MV-4-11 (cell line): ENCODE measurements at regions not wholly inside any gene's neighbourhood (a gene's known extent, or its start where the extent isn't known, plus 50 kb on each side); places are given as distances from the start of the nearest gene placed in this dataset.

Source experiments
- DNase-seq: peaks from one replicate; lab custom pipeline; 2025; lab: John Stamatoyannopoulos, UW

DNA sequence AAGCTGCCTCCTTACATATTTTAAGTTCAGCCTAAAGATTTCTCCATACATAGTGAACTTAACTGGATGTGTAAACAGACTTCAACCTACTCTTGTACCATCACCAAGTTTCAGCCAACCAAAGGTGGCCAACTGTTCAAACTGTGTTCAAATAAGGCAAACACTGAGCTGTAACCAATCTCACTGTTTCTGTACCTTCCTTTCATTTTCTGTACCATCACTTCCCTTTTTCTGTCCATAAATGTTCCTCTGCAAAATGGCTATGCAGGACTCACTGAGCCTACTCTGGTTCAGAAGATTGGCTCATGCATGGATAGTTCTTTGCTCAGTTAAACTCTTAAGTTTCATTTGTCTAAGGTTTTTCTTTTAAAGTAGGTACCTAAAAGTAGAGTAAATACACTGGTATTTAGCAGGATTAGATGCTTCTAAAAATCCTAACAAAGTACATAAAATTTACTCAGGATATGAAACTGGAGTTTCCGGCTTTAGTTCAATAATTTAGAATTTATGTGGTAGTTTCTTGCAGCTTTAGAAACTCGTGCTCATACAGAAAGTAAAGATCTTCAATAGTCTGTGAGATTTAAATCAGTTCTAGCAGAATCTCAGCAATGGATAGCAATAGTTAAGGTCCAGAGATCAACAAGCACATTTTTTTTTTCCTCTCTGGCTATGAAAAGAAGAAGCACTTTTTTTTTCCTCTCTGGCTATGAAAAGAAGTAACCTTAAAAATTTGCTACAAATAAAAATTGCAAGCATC is 282.0 kb upstream of the PPFIA2 start:
- peak; percentile 82 for DNase-seq

DNA sequence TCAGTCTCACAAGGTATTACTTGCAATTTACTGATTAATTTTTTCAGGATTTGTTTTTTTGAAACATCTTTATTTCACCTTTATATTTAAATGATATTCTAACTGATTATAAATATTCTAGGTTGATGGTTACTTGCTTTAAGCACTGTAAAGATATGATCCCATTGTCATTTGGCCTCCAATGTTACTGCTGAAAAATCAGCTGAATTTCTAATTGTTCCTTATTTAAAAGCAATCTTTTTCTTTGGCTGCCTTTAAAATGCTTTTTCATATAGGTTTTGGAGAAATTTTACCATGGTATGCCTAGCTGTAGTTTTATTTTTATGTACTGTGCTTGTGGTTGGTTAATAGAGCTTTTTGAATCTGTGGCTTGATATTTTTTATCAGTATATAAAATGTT is 275.6 kb upstream of the PPFIA2 start:
- no peak for DNase-seq

DNA sequence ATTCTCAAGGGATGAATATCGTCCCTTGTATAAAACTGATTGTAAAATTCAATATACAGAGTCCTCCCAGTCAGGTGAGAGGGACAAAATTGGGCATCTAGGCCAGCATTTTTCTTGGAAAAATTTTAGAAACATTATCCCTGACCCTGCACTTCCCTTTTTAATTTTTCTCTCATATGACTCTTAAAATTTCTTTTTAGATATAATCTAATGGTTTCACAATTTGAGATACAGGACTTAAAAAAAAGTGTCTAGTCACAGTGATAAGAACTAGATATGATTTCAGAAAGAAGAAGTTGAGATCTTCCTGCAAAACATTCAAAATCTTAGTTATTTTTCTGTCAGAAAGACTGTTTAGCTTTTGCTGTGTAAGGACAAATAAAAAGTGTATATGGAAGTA is 270.8 kb upstream of the PPFIA2 start:
- DNase-seq = peak; percentile 50

DNA sequence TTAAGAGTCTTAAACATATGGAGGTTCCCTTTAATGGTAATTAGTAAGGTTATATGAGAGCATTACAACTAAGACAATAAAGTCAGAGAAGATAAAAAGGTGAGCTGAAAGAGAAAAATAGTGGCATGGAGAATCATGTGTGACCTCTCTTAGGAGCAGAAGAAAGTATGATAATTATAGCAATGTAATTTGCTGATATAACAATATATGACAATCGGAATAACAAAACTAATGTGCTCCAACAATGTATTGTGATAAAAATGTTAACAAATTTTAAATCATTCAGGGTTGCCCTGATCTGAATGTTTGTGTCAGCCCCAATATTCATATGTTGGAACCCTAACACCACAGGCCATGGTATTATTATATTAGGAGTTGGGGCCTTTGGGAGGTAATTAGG is 269.6 kb upstream of the PPFIA2 start:
- DNase-seq = no peak

DNA sequence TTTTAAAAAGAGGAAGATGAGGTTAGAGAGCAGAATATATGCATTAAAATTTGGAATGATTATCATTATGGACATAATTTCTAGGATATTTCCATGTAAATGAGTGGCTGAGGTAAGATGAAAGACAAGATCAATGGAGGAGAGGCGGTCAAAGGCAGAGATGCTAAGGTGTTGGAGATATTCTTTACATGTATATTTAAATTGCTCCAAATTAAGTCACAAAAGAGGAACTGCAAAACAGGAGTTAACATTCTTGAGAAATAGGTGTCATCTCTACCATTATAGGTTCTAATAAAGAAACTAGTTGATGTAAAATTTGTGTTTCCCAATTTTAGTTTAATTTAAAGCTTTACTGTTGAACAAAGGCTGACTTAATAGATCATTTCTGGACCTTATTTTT is 268.5 kb upstream of the PPFIA2 start:
- DNase-seq = peak; percentile 66

DNA sequence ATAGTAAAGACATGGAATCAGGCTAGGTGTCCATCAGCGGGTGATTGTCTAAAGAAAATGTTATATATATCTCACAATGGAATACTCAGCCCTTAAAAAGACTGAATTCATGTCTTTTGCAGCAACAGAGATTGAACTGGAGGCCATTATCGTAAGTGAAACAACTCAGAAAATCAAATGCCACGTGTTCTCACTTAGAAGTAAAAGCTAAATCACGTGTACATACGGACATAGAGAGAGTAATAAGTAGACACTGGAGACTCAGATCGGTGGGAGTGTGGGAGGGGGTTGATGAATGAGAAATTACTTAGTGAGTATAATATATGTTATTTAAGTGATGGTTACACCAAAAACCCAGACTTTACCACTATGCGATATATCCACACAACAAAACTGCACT is 266.3 kb upstream of the PPFIA2 start:
- DNase-seq = no peak

DNA sequence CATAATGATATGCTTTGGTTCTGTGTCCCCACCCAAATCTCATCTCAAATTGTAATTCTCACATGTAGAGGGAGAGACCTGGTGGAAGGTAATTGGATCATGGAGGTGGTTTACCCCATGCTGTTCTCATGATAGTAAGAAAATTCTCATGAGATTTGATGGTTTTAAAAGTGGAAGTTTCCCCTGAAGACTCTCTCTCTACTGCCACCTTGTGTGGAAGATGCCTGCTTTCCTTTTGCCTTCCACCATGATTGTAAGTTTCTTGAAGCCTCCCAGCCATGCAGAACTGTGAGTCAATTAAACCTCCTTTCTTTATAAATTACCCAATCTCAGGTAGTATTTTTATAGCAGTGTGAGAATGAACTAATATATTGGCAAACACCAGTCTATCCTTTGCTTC is 260.4 kb upstream of the PPFIA2 start:
- peak; percentile 33 for DNase-seq

DNA sequence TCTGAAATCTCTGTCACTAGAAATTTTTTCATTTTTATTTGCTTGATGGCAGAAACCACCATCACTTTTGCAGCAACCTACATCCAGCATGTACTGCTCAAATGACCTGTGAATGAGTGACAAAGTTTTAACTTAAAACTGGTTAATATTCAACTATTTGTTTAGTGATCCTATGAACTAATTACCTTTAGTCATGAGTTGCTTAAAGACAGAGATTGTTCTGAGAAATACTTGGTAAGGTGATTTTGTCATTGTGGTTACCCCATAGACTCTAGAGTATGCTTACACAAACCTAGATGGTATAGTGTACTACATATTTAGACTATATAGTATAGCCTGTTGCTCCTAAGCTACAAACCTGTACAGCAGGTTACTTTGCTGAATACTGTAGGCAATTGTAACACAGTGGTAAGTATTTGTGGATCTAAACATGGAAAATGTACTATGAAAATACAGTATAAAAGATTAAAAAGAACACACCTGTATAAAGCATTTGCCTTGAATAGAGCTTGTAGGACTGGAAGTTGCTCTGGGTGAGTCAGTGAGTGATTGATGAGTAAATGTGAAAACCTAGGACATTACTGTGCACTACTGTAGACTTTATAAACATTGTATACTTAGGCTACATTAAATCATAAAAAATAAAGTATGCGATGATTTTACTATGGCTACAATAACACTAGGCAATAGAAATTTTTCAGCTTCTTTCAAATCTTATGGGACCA is 256.6 kb upstream of the PPFIA2 start:
- DNase-seq = no peak

DNA sequence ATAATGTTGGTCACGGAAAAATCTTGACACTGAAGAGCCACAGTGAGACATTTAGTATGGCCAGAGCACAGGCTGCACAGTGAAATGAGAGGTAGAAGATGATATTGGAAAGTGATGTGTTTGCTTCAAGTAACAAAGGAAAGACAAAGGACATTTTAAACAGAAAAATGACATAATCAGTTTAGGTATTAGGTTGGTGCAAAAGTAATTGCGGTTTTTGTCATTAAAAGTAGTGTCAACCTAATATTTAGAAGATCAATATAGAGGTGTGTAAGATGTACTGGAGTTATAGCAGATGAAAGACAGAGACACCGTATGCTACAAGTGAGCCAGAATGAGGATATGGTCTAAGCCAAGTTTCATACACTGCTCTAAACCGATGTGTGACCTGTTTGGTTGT is 253.0 kb upstream of the PPFIA2 start:
- DNase-seq = no peak

DNA sequence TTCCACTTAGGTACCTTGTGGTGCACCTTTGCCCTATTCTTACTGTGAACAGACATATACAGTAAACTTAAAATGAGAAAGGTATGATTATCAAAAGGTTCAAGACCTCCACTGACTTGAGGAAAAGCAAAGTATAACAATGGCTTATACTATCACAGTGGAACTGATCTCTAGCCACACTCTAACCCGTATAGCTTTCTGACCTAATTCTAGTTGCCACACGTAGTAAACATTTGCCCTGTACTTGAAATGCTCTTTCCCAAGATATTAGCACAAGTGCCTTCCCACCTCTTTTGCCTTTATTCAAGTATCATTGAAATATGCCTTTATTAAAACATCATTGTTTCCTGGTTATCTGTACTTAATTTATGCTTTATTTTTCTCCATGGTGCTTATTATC is 250.4 kb upstream of the PPFIA2 start:
- no peak for DNase-seq

DNA sequence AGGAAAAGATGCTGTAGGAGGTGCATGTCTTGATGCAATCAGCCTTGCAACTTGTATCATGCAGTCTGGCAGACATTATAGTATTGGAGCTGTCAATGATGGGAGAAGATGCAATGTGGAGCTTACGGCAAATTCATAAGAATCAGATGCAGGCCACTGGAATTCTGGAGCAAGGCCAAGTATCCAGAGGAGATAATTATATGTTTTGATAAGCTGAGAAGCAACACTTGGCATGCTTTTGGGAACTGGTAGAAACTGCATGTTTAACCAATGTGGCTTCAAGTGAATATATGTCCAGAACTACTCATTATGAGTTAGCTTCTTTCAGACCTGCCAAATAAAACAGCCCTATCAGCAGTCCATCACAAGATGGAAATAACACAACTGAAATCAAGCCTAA is 249.1 kb upstream of the PPFIA2 start:
- DNase-seq = no peak

DNA sequence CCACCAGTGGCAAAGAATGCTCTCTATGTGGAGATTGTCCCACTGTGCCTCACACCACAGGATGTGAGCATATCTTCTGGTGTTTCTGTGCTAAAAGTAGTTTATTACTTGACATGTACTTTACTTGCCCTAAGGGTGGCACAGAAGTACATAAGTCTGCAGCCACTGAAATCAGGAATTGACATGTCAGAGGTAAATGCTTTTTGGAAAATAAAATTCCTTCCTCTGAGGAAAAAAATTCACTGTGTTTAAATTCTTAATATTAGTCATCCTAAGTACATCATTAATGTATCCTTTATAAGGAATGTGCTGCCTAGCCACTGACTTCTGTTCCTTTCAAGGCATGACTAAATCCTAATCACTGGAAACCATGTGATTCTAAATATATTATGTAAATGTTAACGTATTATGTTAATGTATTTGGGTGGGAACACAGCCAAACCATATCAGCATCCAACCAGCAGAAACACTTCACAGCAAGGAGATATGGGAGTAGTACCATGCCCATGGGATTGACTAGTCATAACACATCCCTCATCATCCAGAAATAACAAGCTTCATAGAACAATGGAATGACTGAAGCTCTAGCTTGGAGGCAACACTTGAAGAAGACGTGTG is 239.7 kb upstream of the PPFIA2 start:
- DNase-seq = no peak

DNA sequence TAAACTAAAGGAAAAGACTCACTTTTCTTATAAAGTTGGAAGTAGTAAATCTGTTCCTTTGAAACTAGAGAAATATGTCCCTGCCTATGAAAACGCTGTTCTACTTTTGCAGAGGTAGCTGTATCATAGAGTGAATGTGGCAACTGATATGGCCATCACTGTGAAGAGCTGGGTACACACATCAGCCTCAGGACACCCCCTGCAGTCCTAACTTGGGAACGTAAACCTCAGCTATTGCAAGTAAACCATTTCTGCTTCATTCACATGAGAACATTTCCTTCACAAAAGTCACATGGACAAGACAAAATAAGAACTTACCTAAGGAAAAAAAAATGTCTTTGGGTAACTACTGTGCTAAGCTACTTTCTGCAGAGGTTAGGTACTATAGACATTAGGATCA is 233.3 kb upstream of the PPFIA2 start:
- DNase-seq = peak; percentile 50

DNA sequence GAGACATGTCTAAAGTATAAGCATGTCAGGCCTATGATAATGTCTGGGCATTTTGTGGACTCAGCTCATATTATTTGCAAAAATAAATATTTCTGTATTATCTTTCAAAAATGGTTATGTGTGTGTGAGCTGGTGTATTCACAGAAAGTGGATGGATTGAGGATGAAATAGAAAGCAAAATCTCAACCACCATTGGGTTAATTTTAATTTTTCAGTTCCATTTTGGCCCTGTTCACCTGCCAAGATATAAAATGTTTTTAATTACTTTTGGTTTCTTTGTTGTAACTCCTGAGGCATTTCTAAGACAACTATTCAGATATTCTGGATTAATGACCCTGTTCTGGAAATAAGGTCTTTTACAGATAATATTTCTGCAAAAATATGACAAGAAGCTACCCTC is 232.7 kb upstream of the PPFIA2 start:
- DNase-seq = no peak

DNA sequence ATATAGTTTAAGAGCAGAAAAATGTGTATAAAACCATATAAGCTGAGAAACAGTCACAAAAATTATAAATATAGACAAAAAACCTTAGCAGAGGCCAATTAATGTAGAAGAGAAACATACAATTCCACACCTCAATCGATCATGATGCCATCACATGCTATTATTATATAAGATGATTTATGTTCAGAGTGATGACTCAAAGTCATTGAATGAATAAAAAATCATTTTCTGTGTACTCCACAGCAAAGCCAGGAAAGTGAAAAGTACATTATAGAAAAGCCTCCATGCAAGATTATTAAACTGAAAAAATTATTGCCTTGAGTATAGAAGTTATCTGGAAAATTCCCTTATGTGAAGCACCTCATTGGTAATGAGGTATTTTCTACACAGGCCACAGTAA is 229.2 kb upstream of the PPFIA2 start:
- no peak for DNase-seq

DNA sequence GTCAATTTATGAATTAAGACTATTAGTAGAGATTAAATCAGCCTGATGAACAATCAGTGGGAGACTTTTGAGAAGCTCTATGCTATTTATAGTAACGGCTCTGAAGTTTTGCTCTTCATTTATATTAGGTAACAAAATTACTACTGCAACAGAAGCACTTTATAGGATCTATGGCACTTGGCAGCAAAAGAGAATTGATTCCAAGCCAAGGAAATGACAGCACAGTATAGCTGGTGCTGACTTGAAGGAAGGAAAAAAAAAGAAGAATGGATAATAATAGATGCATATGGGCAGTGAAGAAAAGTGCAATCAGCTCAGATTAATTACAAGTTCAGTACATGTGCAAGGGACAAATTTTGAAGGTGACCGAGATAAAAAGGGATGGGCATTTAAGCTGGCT is 228.2 kb upstream of the PPFIA2 start:
- DNase-seq = no peak

DNA sequence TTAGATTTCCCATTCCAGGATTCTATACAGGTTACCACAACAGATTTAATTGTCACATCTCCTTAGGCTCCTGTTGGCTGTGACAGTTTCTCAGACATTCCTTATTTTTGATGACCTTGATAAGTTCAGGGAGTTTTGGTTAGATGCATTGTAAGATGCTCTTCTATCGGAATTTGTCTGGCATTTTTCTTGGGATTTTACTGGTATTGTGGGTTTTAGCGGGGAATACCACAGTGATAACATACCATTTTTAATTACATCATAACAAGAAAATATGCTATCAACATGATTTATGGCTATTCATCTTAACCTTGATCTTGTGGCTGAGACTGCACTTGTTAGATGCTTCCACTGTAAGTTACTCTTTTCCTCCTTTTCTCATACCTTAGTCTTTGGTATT is 217.5 kb upstream of the PPFIA2 start:
- no peak for DNase-seq

DNA sequence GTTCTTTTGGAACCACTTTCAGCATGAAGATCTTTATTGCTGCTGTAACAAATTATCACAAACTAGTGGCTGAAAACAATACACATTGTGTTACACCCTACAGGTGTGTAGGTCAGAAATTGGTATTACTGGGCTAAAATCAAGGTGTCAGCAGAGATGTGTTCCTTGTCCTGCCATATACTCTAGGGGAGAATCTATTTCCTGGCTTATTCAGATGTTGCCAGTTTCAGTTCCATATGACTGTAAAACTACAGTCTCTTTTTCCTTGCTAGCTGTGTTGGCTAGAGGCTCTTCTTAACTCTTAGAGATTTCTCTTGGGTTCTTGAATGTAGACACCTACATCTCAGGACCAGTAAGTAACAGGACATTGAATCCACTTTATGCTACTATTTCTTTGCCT is 215.6 kb upstream of the PPFIA2 start:
- DNase-seq = peak; percentile 7

DNA sequence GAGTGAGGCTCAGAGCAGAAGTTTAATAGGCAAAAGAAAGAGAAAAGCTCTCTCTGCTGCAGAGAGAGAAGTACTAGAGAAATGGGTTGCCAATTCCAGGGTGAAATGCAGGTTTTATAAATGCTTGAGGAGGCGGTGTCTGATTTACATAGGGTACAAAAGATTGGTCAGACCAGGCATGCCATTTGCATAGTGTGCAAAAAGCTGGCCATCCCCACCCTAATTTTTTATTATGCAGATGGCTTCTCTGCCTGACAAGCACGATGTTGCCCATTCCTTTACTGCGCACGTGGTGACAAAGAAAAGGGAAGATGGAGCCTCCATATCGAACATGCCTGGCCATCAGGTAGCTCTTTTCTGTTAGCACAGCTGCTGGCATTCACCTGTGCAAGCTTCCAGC is 209.3 kb upstream of the PPFIA2 start:
- no peak for DNase-seq

DNA sequence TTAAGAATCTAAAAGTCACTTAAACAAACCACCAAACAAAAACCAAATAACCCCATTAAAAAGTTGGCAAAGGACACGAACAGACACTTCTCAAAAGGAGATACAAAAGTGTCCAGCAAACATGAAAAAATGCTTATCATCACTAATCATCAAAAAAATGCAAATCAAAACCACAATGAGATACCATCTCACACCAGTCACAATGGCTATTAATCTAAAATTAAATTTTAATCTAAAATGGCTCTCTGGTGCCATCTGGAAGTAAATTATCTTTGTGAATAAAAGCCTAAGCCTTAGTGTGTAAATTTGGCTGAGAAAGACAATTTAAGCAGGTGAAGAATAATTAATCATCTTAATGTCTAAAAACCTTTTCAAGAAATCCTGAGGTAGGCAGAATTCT is 204.5 kb upstream of the PPFIA2 start:
- DNase-seq = no peak

DNA sequence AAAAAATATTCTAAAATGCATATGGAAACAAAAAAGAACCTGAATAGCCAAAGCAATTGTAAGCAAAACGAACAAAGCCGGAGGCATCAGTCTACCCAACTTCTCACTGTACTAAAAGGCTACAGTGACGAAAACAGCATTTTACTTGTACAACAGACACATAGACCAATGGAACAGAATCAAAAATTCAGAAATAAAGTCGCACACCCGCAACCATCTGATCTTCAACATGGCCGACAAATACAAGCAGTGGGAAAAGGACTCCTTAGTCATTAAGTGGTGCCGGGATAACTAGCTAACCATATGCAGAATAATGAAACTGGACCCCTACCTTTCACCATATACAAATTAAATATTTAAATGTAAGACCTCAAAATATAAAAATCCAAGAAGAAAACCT is 203.9 kb upstream of the PPFIA2 start:
- DNase-seq = no peak

DNA sequence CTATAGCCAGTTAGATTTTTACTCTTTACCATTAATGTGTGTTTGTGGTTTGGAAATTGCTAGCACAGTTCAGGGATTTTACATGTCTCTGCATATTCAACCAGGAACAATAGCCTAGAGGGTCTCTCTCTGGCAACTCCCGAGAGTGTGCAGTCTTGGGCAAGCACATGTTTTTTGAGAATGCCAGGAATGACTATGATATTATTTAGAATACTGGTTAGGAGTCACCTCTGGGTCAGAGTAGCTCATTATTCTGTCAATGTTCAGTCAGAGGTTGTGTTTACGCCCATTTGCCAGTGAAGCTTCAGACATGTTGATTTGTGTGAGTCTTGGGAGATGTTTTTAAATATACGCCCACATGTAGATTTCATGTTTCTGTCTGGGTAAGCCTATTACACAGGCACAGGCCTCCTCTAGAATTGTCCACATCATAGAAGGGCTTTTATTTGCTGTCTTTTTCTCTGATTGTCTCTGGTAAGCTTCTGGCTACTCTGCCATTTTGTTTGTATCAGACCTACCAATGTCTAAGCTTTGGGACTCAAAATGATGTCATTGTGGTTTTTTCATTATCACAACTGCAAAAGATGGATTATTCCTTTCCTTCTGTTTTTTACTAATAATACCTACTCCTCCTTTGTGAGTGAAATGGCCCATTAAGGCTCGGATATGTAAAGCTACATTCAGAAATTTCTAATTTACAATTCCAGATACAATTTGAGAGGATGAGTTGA is 203.1 kb upstream of the PPFIA2 start:
- no peak for DNase-seq

DNA sequence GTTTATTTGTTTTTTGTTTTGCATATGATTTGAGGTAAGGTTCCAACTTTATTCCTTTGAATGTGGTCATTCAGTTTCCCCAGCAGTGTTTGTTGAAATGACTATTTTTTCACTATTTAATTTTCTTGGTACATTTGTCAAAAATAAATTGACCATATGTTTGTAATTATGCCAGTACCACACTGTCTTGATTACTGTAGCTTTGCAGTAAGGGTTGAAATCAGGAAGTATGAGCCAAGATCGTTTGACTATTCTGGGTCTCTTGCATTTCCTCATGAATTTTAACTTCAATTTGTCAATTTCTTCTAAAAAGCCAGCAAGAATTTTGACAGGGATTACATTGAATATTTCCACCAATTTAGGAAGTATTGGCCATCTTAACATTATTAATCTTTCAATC is 199.3 kb upstream of the PPFIA2 start:
- DNase-seq = peak; percentile 55
